Stomach (tissue), 4 donors: ENCODE measurements at regions not wholly inside any gene's neighbourhood (a gene's known extent, or its start where the extent isn't known, plus 50 kb on each side); places are given as distances from the start of the nearest gene placed in this dataset.

Source experiments
- POLR2A ChIP-seq, 4 donors: fragments of 450-650 bp; IDR thresholded peaks; one replicate each; pipeline ENCODE4 v1.6.1; 2016; ENCODE audit warnings: antibody characterized with exemption in 4 of 4, control low read depth in 2 of 4, mild to moderate bottlenecking in 1 of 4, moderate library complexity in 1 of 4
- TF ChIP-seq, protein P1 (sequence below), 7 experiments: fragments of 450-650 bp in 4 of 7; fragments of 200-600 bp in 3 of 7; sonication (generic) in 3 of 7; IDR thresholded peaks; one replicate each; pipeline ENCODE4 v1.5.1; 2016 to 2019; ENCODE audit warnings: antibody characterized with exemption in 7 of 7, control low read depth in 2 of 7, mild to moderate bottlenecking in 1 of 7

DNA sequence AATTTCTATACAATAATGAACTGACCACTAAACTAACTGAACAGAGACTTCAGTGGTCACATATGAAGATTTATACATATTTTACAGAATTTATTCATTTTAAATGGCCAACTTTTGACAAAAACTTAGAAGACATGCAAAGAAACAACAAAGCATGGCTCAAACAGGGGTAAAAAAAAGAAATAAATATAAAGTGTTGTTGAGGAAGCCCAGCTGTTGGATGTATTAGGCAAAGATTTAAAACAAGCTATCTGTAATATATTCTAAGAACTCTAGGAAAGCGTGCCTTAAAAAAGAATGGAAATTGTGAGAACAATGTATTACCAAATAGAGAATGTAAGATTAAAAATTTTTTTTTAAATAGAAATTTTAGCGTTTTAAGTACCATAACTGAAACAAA is 210.9 kb upstream of the HTR2C start:
- TF ChIP-seq, protein P1, sequence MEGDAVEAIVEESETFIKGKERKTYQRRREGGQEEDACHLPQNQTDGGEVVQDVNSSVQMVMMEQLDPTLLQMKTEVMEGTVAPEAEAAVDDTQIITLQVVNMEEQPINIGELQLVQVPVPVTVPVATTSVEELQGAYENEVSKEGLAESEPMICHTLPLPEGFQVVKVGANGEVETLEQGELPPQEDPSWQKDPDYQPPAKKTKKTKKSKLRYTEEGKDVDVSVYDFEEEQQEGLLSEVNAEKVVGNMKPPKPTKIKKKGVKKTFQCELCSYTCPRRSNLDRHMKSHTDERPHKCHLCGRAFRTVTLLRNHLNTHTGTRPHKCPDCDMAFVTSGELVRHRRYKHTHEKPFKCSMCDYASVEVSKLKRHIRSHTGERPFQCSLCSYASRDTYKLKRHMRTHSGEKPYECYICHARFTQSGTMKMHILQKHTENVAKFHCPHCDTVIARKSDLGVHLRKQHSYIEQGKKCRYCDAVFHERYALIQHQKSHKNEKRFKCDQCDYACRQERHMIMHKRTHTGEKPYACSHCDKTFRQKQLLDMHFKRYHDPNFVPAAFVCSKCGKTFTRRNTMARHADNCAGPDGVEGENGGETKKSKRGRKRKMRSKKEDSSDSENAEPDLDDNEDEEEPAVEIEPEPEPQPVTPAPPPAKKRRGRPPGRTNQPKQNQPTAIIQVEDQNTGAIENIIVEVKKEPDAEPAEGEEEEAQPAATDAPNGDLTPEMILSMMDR (IDR thresholded peaks at IDR 0.05): no peak
- TF ChIP-seq POLR2A (IDR thresholded peaks at IDR 0.05): no peak
